GM12878 (cell line): ENCODE measurements at regions not wholly inside any gene's neighbourhood (a gene's known extent, or its start where the extent isn't known, plus 50 kb on each side); places are given as distances from the start of the nearest gene placed in this dataset.
A peak's percentile ranks its signal among the peaks of the same experiment; 100 is the strongest.

ENCODE experiments used
- ASH2L ChIP-seq: fragments of 300-600, 200-600 bp; sonication (generic); IDR thresholded peaks from 2 replicates; pipeline ENCODE4 v1.6.1; 2017; ENCODE audit warnings: low read depth, mild to moderate bottlenecking, borderline replicate concordance
- ATF7 ChIP-seq: fragments of 450-650 bp; IDR thresholded peaks from 2 replicates; pipeline ENCODE4 v1.6.1; 2016; ENCODE audit warnings: low read depth, mild to moderate bottlenecking
- CBFB ChIP-seq: IDR thresholded peaks from 2 replicates; pipeline ENCODE4 v1.6.1; 2016; ENCODE audit warnings: antibody characterized with exemption, low read depth
- CREB1 ChIP-seq: IDR thresholded peaks from 2 replicates; pipeline ENCODE4 v1.6.1; 2012; ENCODE audit warnings: low read depth, mild to moderate bottlenecking, inconsistent platforms
- CUX1 ChIP-seq: IDR thresholded peaks from 2 replicates; pipeline ENCODE4 v1.6.1; 2012; ENCODE audit warnings: improper control_type of control experiment, low read depth, low read length; ENCODE audit not compliant: insufficient replicate concordance
- E2F8 ChIP-seq: fragments of 450-650 bp; IDR thresholded peaks from 2 replicates; pipeline ENCODE4 v1.6.1; 2018; ENCODE audit warnings: mild to moderate bottlenecking, low read depth, moderate library complexity; ENCODE audit not compliant: partially characterized antibody
- FOXK2 ChIP-seq: fragments of 450-650 bp; IDR thresholded peaks from 2 replicates; pipeline ENCODE4 v1.6.1; 2017; ENCODE audit warnings: mild to moderate bottlenecking, moderate library complexity
- HDGF ChIP-seq: fragments of 450-650 bp; IDR thresholded peaks from 2 replicates; pipeline ENCODE4 v1.6.1; 2016; ENCODE audit warnings: antibody characterized with exemption
- MYB ChIP-seq: fragments of 150-350 bp; IDR thresholded peaks from 2 replicates; pipeline ENCODE4 v1.6.1; 2014; ENCODE audit warnings: mild to moderate bottlenecking, low read depth, low read length, borderline replicate concordance
- POLR2A ChIP-seq: IDR thresholded peaks from 2 replicates; pipeline ENCODE4 v1.6.1; 2011; ENCODE audit warnings: low read depth, mild to moderate bottlenecking, low read length
- RUNX3 ChIP-seq: IDR thresholded peaks from 2 replicates; pipeline ENCODE4 v1.6.1; 2012; ENCODE audit warnings: low read length, inconsistent platforms
- ZBTB40 ChIP-seq: fragments of 450-650 bp; IDR thresholded peaks from 2 replicates; pipeline ENCODE4 v1.6.1; 2016; ENCODE audit warnings: mild to moderate bottlenecking, moderate library complexity, borderline replicate concordance
- ZNF217 ChIP-seq: fragments of 450-650 bp; IDR thresholded peaks from 2 replicates; pipeline ENCODE4 v1.6.1; 2017; ENCODE audit warnings: antibody characterized with exemption, mild to moderate bottlenecking
- ZNF24 ChIP-seq: fragments of 450-650 bp; IDR thresholded peaks from 2 replicates; pipeline ENCODE4 v1.6.1; 2017; ENCODE audit warnings: antibody characterized with exemption, mild to moderate bottlenecking
- ZNF592 ChIP-seq: fragments of 450-650 bp; IDR thresholded peaks from 2 replicates; pipeline ENCODE4 v1.6.1; 2017; ENCODE audit warnings: mild to moderate bottlenecking, moderate library complexity
- ZZZ3 ChIP-seq: IDR thresholded peaks from 2 replicates; pipeline ENCODE4 v1.6.1; 2011; ENCODE audit warnings: low read depth; ENCODE audit not compliant: control insufficient read depth, insufficient read length

GRCh38 chr13:50224534-50224933 is 209.3 kb downstream of the KCNRG start (continued):
- no peak for TF ChIP-seq ZNF592
- TF ChIP-seq ZZZ3, result no peak
- peak; percentile 69 for TF ChIP-seq CREB1
- peak; percentile 96 for TF ChIP-seq RUNX3
- no peak for TF ChIP-seq ATF7
- no peak for TF ChIP-seq ZNF217
- TF ChIP-seq E2F8, result no peak
- TF ChIP-seq MYB, result no peak
- no peak for TF ChIP-seq ZBTB40
- no peak for TF ChIP-seq CUX1
- no peak for TF ChIP-seq FOXK2
- no peak for TF ChIP-seq POLR2A
- no peak for TF ChIP-seq HDGF
- TF ChIP-seq ZNF24, result no peak
- peak; percentile 70 for TF ChIP-seq CBFB
- no peak for TF ChIP-seq ASH2L
